Kidney (tissue), 13 donors: ENCODE measurements at regions not wholly inside any gene's neighbourhood (a gene's known extent, or its start where the extent isn't known, plus 50 kb on each side); places are given as distances from the start of the nearest gene placed in this dataset.
A peak's percentile ranks its signal among the peaks of the same experiment; 100 is the strongest.

Experiments
- DNase-seq, 5 donors: peaks; one replicate each; pipeline ENCODE4 v3.0.0-alpha.2; 2013 to 2020
- FAIRE-seq: peaks from 2 replicates; lab custom pipeline; 2012; peaks lifted over from hg19 to GRCh38; lab: Jason Lieb, UNC
- H3K27ac ChIP-seq, 2 donors: one replicate each; pipeline ENCODE4 v1.7.0; 2013; ENCODE audit warnings: low read depth in 2 of 2, low read length in 2 of 2, inconsistent platforms in 1 of 2
- H3K27me3 ChIP-seq: one replicate; pipeline ENCODE4 v1.7.1; 2013; ENCODE audit warnings: low read length, inconsistent platforms; ENCODE audit not compliant: control insufficient read depth, insufficient read depth
- H3K36me3 ChIP-seq, 3 donors: one replicate each; pipeline versions ENCODE4 v1.7.0 to v1.7.1; 2013; ENCODE audit warnings: low read length in 3 of 3, control low read depth in 1 of 3, inconsistent platforms in 1 of 3; ENCODE audit not compliant: insufficient read depth in 3 of 3, control insufficient read depth in 2 of 3
- H3K4me1 ChIP-seq, 3 donors: one replicate each; pipeline versions ENCODE4 v1.7.0 to v1.7.1; 2013; ENCODE audit warnings: low read length in 3 of 3, inconsistent platforms in 1 of 3, low read depth in 1 of 3; ENCODE audit not compliant: control insufficient read depth in 2 of 3, insufficient read depth in 2 of 3
- H3K4me3 ChIP-seq, 3 donors: one replicate each; pipeline versions ENCODE4 v1.7.0 to v1.8.1; 2013; ENCODE audit warnings: low read length in 3 of 3, control low read depth in 1 of 3, inconsistent platforms in 1 of 3
- H3K9ac ChIP-seq, 3 donors: one replicate each; pipeline versions ENCODE4 v1.7.0 to v1.7.1; 2013; ENCODE audit warnings: low read length in 3 of 3, control low read depth in 1 of 3, inconsistent platforms in 1 of 3
- H3K9me3 ChIP-seq, 3 donors: one replicate each; pipeline versions ENCODE4 v1.7.0 to v1.7.1; 2013; ENCODE audit warnings: low read length in 3 of 3, control low read depth in 1 of 3, inconsistent platforms in 1 of 3; ENCODE audit not compliant: control insufficient read depth in 2 of 3, insufficient read depth in 1 of 3
- CTCF ChIP-seq: IDR thresholded peaks from 3 replicates; pipeline ENCODE4 v1.5.1; 2012; ENCODE audit warnings: mild to moderate bottlenecking, moderate library complexity, borderline replicate concordance; ENCODE audit not compliant: insufficient read depth; ENCODE audit errors: extremely low read depth
- intact Hi-C: fragments of 100-400 bp; cut with DNase I; formaldehyde crosslinking; loops from one replicate; pipeline ENCODE4 v1.11.1; 2022
- donor health status: control.
- donor health status: control.
- donor health status: control.
- donor health status: control.
- donor health status: control.
- donor health status: DM: yes; HTN: yes; CAD: no.
- donor health status: Normal renal cell carcinoma (clear cell type).

GRCh38 chr5:85168474-85168873 is 783.8 kb upstream of the EDIL3 start:
- intact Hi-C loops: no loop called here
- Histone ChIP-seq H3K4me3 (no peak overlapping the region), H3K4me1 (no peaks in the 10 kb centered on the region), H3K9me3 (peaks cover 0 to 4% (median 0%) of the 10 kb centered on the region in 3 donors), H3K9ac (no peak overlapping the region), H3K27me3 (no peaks in the 10 kb centered on the region), H3K27ac (no peak overlapping the region), H3K36me3 (no peaks in the 10 kb centered on the region)
- DNase-seq: no peak
- no peak for FAIRE-seq
- no peak for TF ChIP-seq CTCF

- no peak overlapping the region for H3K27ac ChIP-seq
- no peak overlapping the region for H3K4me3 ChIP-seq
- no peak overlapping the region for H3K9ac ChIP-seq
- H3K36me3 ChIP-seq: no peaks in the 10 kb centered on the region
- H3K9me3 ChIP-seq: peaks cover 0 to 4% (median 0%) of the 10 kb centered on the region in 3 donors
- no peak for TF ChIP-seq CTCF
- H3K4me1 ChIP-seq: no peaks in the 10 kb centered on the region
- no peak for DNase-seq
- intact Hi-C loops: no loop called here
- H3K27me3 ChIP-seq: no peaks in the 10 kb centered on the region
- FAIRE-seq: no peak
Observed at GRCh38 chr5:85170183-85170582, 785.5 kb upstream of the EDIL3 start.

- Histone ChIP-seq H3K9me3 (no peaks in the 10 kb centered on the region), H3K4me1 (no peaks in the 10 kb centered on the region), H3K9ac (no peak overlapping the region), H3K4me3 (no peak overlapping the region), H3K27me3 (no peaks in the 10 kb centered on the region), H3K27ac (no peak overlapping the region), H3K36me3 (no peaks in the 10 kb centered on the region)
- intact Hi-C loops: no loop called here
- FAIRE-seq: no peak
- DNase-seq: no peak
- TF ChIP-seq CTCF: no peak
Observed at GRCh38 chr5:85173469-85173868, 788.8 kb upstream of the EDIL3 start.

GRCh38 chr5:85182344-85182743 is 797.7 kb upstream of the EDIL3 start:
- Histone ChIP-seq H3K27me3 (no peaks in the 10 kb centered on the region), H3K27ac (no peak overlapping the region), H3K36me3 (no peaks in the 10 kb centered on the region), H3K9ac (no peak overlapping the region), H3K4me1 (no peaks in the 10 kb centered on the region), H3K4me3 (no peak overlapping the region), H3K9me3 (no peaks in the 10 kb centered on the region)
- FAIRE-seq (no peak), DNase-seq (peak in 1 of 5 donors; percentile 66)
- intact Hi-C loops: no loop called here
- TF ChIP-seq CTCF: no peak
